AG08395 (cell line): ENCODE measurements at regions not wholly inside any gene's neighbourhood (a gene's known extent, or its start where the extent isn't known, plus 50 kb on each side); places are given as distances from the start of the nearest gene placed in this dataset.
"Not testable (repeated sequence)": the region's sequence is repeated elsewhere in the genome, so short reads cannot be mapped to it uniquely, and the experiment has no call there.

ENCODE experiments used
- DNase-seq: peaks from one replicate; pipeline ENCODE4 v3.0.0; 2012; ENCODE audit warnings: mixed read lengths, low spot score

DNA sequence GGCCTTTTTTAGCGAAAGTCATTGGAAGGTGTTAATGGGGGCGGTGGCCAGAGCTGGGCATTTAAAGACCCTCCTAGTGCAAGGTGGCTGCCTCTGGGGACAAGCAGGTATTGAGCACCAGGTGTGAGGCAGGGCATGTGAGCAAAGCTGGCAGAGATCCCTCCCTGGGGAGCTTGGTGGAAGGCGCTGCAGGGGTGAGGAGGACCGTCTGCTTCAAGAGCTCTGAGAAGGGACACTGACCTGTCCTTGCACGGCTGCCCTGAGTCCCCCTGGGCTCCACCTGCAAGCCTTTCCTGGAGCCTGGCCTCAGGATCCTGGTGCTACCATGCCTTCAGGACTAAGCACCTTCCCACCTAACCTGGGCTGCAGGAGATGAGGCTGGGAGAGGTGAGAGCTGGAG, 127.0 kb upstream of the CIBAR2 start:
- DNase-seq = no peak

- DNase-seq = no peak
Measured at GRCh38 chr16:85239871-85240270, 127.6 kb upstream of the CIBAR2 start.

DNA sequence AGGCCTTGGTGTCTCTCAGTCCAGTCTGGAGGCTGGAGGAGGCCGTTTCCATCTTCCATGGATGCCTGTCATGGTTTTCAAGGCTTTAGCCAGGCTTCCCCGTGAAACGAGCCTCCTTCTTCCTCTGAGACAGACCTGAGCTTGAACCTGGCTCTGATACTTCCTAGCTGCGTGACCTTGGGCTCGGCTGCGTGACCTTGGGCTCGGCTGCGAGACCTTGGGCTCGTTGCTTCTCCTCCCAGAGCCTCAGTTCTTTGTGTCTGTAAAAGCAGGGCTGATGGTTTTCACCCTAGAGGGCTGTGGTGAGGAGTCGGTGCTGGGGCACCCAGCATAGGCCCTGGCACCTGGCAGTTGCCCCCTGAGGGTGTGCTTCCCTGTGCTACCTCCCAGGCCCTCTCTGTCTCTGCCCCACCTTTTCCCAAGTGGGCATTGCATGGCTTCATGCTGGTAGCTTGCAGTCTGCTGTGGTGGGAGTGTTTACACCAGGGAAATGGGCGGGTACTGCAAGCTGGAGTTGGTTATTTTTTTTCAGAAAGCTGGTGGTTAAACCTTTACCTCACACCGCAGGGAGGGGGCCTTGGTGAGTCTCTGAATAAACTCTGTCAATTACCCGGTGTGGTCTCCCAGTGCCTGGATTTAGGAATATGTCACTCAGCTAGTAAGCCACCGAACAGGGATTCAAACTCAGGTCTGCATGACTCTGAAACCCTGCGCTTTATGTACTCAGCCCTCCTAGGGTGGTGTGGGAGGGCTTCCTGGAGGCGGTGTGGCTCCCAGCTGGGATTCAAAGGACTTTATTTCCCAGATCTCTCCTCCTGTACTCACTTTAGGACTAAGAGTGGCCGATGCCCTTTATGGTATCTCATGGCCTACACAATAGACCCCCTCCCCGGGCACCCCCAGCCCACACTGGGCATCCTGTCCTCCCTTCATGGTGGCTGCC, 129.0 kb upstream of the CIBAR2 start:
- DNase-seq = no peak

DNA sequence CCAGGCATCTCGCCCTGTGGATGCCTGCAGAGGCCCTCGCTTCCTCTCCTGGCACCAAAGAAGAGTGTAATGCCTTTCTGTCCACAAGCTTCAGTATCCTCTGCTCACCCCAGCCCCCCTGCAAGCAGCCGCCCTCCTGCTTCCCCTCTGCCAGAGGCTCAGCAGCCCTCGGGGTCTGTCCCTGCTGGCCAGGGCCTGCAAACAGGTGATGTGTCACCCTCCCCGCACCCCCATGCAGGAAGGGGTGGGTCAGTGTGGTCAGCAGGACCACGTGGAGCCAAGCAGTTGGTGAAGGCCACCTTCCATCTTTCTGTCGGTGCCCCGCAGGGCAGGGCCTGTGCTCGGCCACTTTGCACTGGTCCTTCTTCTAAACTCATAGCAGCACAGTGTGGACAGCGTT, 129.9 kb upstream of the CIBAR2 start:
- DNase-seq = no peak

GRCh38 chr16:85243308-85243707, 131.0 kb upstream of the CIBAR2 start:
- DNase-seq = no peak

- DNase-seq = not testable (repeated sequence)
Measured at GRCh38 chr16:85244452-85244851, 132.2 kb upstream of the CIBAR2 start.

DNA sequence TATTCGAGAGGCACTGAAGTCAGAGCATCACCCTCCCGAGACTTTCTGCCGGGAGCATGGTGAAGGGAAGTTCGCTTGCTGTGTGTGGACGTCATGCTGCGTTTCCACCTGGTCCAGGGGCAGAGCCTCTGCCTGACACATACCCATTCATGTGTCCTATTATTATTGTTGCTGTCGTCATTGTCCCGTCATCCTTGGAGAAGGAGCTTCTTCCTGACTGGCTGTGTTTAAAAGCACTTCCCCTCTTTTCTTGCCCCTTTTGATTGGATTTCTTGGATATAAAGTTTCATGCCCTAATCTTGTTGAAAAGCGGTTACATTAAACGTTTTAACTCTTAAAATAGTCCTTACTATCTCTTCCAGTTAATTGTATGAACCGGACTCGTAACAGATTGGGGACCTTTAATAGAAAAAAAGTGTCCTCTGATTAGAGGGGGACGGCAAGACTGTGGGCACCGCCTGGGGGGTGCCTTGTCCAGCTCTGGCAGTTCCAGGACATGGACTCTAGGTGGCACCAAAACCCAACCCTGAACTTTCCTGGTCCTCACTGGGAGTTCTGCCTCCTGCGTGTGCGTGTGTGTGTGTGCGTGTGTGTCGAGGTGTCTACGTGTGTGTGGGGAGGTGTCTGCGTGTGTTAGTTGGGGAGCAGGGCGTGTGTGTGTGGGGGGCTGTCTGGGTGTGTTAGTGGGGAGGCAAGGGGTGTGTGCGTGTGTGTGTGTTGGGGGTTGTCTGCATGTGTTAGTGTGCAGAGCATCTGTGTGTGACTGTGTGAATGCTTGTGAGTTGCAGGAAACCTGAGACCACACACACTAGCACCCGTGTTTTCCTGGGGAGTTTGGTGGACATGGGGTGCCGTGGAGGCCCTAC, 133.3 kb upstream of the CIBAR2 start:
- DNase-seq = peak; percentile 76

GRCh38 chr16:85246473-85246872, 134.2 kb upstream of the CIBAR2 start:
- no peak for DNase-seq

- no peak for DNase-seq
Measured at GRCh38 chr16:85246973-85247372, 134.7 kb upstream of the CIBAR2 start.

- DNase-seq = no peak
Measured at GRCh38 chr16:85248342-85248741, 136.1 kb upstream of the CIBAR2 start.

DNA sequence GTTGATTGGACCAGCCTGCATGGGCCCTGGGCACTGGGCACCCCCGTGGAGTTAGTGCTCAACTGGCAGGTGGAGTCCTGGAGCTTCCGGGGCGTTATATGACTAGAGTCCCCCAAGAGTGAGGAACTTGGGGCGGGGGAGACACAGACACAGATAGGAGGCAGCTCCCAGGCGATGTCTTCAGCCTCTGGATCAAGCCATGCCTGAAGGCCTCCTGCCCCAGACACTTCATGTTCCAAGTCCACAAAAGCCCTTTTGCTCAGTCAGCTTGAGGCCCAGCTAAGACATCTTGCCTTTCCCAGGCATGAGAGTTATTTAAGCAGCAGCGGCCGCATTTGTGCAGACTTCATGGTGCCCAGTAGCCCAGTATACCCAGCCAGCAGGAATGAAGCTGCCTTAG, 136.6 kb upstream of the CIBAR2 start:
- DNase-seq = no peak

- DNase-seq = no peak
Measured at GRCh38 chr16:85249418-85250146, 137.3 kb upstream of the CIBAR2 start.

- DNase-seq = no peak
Measured at GRCh38 chr16:85250147-85250463, 137.8 kb upstream of the CIBAR2 start.

GRCh38 chr16:85250609-85251223, 138.4 kb upstream of the CIBAR2 start:
- DNase-seq = no peak

DNA sequence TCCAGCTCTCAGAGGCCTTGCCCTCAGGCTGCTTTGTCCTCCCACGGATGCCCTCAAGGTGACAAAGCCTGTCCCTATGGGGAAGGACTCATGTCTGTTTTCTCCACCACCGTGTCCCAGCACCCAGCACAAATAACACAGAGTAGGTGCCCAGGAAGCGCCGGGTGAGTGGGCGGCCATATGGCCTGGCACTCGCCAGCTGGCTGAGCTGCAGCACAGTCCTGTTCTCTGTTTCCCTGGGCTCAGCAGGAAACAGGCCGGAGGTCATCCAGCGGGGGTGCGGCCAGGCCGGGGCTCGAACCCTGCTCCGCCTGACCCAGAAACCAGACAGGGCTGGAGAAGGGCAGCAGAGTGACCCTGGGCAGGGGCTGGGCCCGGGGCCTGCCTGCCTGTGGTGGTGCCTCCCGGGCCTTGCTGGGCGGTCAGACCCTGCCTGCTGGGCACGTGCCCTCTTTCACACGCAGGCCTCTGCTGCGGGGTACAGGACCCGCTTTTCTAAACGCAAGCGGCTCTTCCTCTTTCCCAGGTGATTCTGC, 139.0 kb upstream of the CIBAR2 start:
- no peak for DNase-seq

DNA sequence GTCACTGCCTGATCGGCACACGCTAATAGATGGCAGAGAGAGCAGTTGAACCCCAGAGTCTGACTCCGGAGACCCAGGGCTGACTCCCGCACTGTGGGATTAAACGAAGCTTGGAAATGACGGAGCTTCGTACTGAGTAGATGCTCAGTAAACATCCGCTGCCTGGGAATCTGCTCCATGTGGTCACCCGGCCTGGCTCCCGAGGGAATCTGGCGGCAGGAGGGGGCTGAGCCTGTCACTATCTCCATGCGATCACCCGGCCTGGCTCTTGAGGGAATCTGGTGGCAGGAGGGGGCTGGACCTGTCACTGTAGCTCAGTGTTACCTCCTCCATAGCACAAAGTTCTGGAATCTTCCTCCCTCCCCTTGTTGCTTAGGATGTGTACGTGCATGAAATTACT, 139.7 kb upstream of the CIBAR2 start:
- DNase-seq = no peak

GRCh38 chr16:85252461-85252860, 140.2 kb upstream of the CIBAR2 start:
- DNase-seq = no peak

GRCh38 chr16:85253084-85253941, 141.0 kb upstream of the CIBAR2 start:
- peak; percentile 68 for DNase-seq

DNA sequence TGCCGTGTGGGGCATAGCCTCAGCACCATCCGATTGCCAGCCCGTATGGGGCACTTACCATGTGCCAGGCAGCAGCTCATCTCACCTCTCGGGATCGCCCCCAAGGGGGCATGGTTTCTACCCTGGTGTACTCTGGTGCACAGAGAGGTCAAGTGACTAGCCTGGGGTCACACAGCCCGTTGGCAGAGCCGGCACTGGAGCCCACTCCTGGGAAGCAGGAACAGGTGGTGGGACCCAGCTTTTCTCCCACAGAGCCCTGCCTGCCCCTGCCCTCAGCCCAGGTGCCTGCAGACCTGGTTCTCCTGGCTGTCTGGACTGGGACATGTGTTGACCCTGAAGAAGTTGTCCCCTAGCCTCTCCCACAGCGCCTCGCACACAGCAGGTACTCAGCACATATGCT, 141.8 kb upstream of the CIBAR2 start:
- no peak for DNase-seq

DNA sequence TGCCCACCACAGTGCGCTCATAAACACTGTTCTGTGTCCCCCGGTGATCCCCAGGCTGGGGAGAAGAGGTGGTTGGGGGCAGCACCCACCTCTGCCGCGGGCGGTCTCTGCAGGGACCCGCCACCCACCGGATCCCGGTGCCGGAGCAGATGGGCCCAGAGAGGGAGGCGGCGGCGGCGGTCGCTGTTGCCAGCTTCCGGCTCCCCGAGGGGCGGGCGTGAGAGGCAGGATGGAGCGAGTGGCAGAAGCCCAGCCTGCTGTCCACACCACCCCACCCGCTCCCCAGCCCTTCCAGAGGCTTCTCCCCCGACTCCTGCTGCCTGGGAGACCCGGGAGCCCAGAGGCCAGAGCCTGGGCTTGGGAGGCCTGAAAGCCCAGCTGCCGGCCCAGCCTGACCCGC, 142.6 kb upstream of the CIBAR2 start:
- DNase-seq = no peak

- DNase-seq = no peak
Measured at GRCh38 chr16:85255777-85256176, 143.5 kb upstream of the CIBAR2 start.
